ENCODE measurements at regions not wholly inside any gene's neighbourhood (a gene's known extent, or its start where the extent isn't known, plus 50 kb on each side); places are given as distances from the start of the nearest gene placed in this dataset.

DNA sequence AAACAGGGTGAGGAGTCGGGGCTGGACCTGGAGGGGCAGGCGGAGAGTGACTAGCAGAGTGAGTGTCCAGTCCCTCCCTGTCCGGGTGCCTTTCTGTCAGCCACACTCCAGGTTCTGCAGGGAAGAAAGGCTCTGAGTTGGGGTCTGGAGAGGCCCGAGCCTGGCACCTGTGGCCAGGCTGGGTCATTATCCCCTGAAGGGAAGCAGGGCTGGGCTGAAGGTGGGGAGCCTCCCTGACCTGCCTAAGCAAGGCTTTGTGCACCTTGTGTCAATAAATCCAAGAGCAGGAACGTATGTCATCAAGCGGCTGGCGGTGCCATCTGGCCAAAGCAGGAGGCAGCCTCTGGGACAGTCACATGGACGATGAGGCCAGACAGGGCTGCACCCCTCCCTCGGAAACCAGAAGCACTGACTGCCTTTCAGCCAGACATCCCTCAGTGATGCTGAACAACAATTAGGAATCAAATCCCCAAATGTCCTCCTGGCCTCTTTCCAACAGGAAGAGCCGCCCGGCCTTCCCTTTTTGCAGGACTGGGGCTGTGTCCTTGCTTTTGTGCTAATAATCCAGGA is 73.9 kb upstream of the FGF3 start:
- intact Hi-C loops (cut with DNase I; ENCODE audit: low total_unique reads), result no loop called here
- Histone ChIP-seq H3K27me3 (peaks cover 4 to 20% (median 11%) of the 10 kb centered on the region in 3 donors), H3K4me1 (no peaks in the 10 kb centered on the region), H3K9me3 (no peaks in the 10 kb centered on the region), H3K4me3 (no peak overlapping the region), H3K36me3 (no peaks in the 10 kb centered on the region), H3K27ac (no peak overlapping the region)
- in situ Hi-C loops (cut with MboI; ENCODE audit: low sequenced_read_pairs in 4 of 4), result loop anchor here in 2 of 4 donors (10.0 to 25.0 kb wide), 2 partner anchors 198 to 206 kb away; partner anchors contain the start of gene LTO1 (in 1 of the 2)
- TF ChIP-seq POLR2A (IDR thresholded peaks at IDR 0.05), result no peak
- TF ChIP-seq, protein P1, sequence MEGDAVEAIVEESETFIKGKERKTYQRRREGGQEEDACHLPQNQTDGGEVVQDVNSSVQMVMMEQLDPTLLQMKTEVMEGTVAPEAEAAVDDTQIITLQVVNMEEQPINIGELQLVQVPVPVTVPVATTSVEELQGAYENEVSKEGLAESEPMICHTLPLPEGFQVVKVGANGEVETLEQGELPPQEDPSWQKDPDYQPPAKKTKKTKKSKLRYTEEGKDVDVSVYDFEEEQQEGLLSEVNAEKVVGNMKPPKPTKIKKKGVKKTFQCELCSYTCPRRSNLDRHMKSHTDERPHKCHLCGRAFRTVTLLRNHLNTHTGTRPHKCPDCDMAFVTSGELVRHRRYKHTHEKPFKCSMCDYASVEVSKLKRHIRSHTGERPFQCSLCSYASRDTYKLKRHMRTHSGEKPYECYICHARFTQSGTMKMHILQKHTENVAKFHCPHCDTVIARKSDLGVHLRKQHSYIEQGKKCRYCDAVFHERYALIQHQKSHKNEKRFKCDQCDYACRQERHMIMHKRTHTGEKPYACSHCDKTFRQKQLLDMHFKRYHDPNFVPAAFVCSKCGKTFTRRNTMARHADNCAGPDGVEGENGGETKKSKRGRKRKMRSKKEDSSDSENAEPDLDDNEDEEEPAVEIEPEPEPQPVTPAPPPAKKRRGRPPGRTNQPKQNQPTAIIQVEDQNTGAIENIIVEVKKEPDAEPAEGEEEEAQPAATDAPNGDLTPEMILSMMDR (IDR thresholded peaks at IDR 0.05 in 4 of 5, conservative IDR thresholded peaks at IDR 0.05 in 1 of 5), result no peak
- ATAC-seq (no peak), DNase-seq (no peak)

DNA sequence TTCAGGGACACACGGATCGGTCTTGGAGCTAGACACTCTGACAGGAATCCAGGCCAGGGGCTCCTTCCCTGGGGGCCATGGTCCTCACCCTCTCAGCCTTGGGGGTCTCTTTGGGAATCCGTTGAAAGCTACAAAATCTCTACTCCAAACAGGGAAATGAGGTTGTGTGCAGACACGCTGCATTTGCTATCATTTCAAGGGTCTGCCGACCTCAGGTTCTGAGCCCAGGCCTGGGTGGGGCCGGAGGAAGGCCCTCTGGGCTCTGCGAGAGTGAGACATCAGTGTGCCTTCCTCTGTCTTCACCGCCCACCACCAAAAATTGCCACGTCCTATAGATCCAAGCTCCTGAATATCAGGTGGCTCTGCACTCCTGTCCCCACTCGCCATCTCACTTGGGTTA is 74.4 kb upstream of the FGF3 start:
- H3K9me3 ChIP-seq, result no peaks in the 10 kb centered on the region
- H3K27ac ChIP-seq, result no peak overlapping the region
- TF ChIP-seq, protein P1 (IDR thresholded peaks at IDR 0.05 in 4 of 5, conservative IDR thresholded peaks at IDR 0.05 in 1 of 5), result no peak
- TF ChIP-seq POLR2A (IDR thresholded peaks at IDR 0.05), result no peak
- no peak for DNase-seq
- in situ Hi-C loops (cut with MboI; ENCODE audit: low sequenced_read_pairs in 4 of 4), result loop anchor here in 2 of 4 donors (10.0 to 25.0 kb wide), 2 partner anchors 199 to 206 kb away; partner anchors contain the start of gene LTO1 (in 1 of the 2)
- ATAC-seq, result no peak
- H3K4me1 ChIP-seq, result no peaks in the 10 kb centered on the region
- intact Hi-C loops (cut with DNase I; ENCODE audit: low total_unique reads), result no loop called here
- no peaks in the 10 kb centered on the region for H3K36me3 ChIP-seq
- H3K4me3 ChIP-seq, result no peak overlapping the region
- H3K27me3 ChIP-seq, result peaks cover 4 to 20% (median 11%) of the 10 kb centered on the region in 3 donors

DNA sequence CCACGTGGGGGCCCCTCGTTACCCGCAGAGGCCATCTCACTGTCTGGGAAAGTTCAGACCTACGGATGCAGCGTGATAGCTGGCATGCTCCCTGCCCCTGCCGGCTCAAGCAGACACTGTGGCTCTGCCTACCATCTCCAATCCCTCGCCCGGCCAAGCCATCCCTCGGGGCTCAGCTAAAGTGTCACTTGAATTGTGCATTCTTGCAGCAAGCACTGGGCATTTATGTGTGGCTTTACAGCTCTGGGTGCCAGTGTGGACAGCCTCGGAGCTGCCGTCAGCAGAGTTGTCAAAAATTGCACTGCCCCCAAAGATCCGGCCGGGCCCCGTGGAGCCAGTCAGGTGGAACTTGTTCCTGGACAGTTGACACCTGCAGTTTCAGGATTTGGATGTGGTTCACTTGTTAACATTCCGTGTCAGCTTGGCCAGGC is 75.0 kb upstream of the FGF3 start:
- no peaks in the 10 kb centered on the region for H3K36me3 ChIP-seq
- intact Hi-C loops (cut with DNase I; ENCODE audit: low total_unique reads), result no loop called here
- DNase-seq, result no peak
- no peak overlapping the region for H3K27ac ChIP-seq
- H3K27me3 ChIP-seq, result peaks cover 4 to 18% (median 5%) of the 10 kb centered on the region in 3 donors
- TF ChIP-seq, protein P1 (IDR thresholded peaks at IDR 0.05 in 4 of 5, conservative IDR thresholded peaks at IDR 0.05 in 1 of 5), result no peak
- TF ChIP-seq POLR2A (IDR thresholded peaks at IDR 0.05), result no peak
- no peaks in the 10 kb centered on the region for H3K4me1 ChIP-seq
- in situ Hi-C loops (cut with MboI; ENCODE audit: low sequenced_read_pairs in 4 of 4), result loop anchor here in 2 of 4 donors (10.0 to 25.0 kb wide), 2 partner anchors 199 to 207 kb away; partner anchors contain the start of gene LTO1 (in 1 of the 2)
- no peak for ATAC-seq
- no peaks in the 10 kb centered on the region for H3K9me3 ChIP-seq
- H3K4me3 ChIP-seq, result no peak overlapping the region

DNA sequence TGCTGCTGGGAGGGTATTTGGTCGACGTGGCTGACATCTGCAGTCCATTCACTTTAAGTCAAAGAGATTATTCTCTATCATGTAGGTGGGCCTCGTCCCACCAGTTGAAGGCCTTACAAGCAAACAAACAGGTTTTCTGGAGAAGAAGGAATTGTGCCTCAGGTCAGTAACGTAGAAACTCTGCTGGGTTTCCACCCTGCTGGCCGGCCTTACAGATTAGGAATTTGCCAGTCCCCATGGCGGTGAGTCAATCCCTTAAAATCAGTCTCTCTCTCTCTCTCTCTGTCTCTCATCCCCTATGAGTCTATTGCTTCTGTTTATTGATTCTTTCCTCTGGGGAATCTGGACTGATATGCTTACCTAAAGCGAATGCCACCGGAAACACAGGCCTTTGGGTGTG is 75.4 kb upstream of the FGF3 start:
- Histone ChIP-seq H3K4me3 (no peak overlapping the region), H3K36me3 (no peaks in the 10 kb centered on the region), H3K27ac (no peak overlapping the region), H3K4me1 (no peaks in the 10 kb centered on the region), H3K9me3 (no peaks in the 10 kb centered on the region), H3K27me3 (peaks cover under 1 to 13% (median 4%) of the 10 kb centered on the region in 3 donors)
- ATAC-seq, result no peak
- in situ Hi-C loops (cut with MboI; ENCODE audit: low sequenced_read_pairs in 4 of 4) (loop anchor here in 2 of 4 donors (10.0 to 25.0 kb wide), 2 partner anchors 200 to 207 kb away; partner anchors contain the start of gene LTO1 (in 1 of the 2)), intact Hi-C loops (cut with DNase I; ENCODE audit: low total_unique reads) (no loop called here)
- DNase-seq, result no peak
- TF ChIP-seq, protein P1 (IDR thresholded peaks at IDR 0.05 in 4 of 5, conservative IDR thresholded peaks at IDR 0.05 in 1 of 5), result no peak
- TF ChIP-seq POLR2A (IDR thresholded peaks at IDR 0.05), result no peak
